Activated CD8-positive, alpha-beta memory T cell treated with anti-CD3 and anti-CD28 coated beads for 48 hours (primary cell): ENCODE measurements at regions not wholly inside any gene's neighbourhood (a gene's known extent, or its start where the extent isn't known, plus 50 kb on each side); places are given as distances from the start of the nearest gene placed in this dataset.

Experiments used
- DNase-seq, 3 experiments: peaks; one replicate each; pipeline ENCODE4 v3.0.0-alpha.2; 2020; ENCODE audit warnings: low read depth in 2 of 3, low spot score in 2 of 3

- DNase-seq = no peak
Observed at GRCh38 chr1:209304166-209304565, 279.3 kb upstream of the CAMK1G start.

GRCh38 chr1:209305221-209305954 lies 278.1 kb upstream of the CAMK1G start:
- no peak for DNase-seq

- no peak for DNase-seq
Observed at GRCh38 chr1:209307846-209308245, 275.7 kb upstream of the CAMK1G start.

- DNase-seq = no peak
Observed at GRCh38 chr1:209309198-209309597, 274.3 kb upstream of the CAMK1G start.

- DNase-seq = no peak
Observed at GRCh38 chr1:209311770-209312169, 271.7 kb upstream of the CAMK1G start.

GRCh38 chr1:209316929-209317328 lies 266.6 kb upstream of the CAMK1G start:
- DNase-seq = no peak

GRCh38 chr1:209318181-209319056 lies 265.1 kb upstream of the CAMK1G start:
- DNase-seq = no peak

- no peak for DNase-seq
Observed at GRCh38 chr1:209319057-209319432, 264.5 kb upstream of the CAMK1G start.

- DNase-seq = no peak
Observed at GRCh38 chr1:209319549-209319948, 264.0 kb upstream of the CAMK1G start.

- no peak for DNase-seq
Observed at GRCh38 chr1:209323743-209324142, 259.8 kb upstream of the CAMK1G start.

- no peak for DNase-seq
Observed at GRCh38 chr1:209324901-209325871, 258.3 kb upstream of the CAMK1G start.

- no peak for DNase-seq
Observed at GRCh38 chr1:209326076-209326475, 257.4 kb upstream of the CAMK1G start.

- DNase-seq = no peak
Observed at GRCh38 chr1:209326831-209327230, 256.7 kb upstream of the CAMK1G start.

- DNase-seq = no peak
Observed at GRCh38 chr1:209328196-209328595, 255.3 kb upstream of the CAMK1G start.

GRCh38 chr1:209335178-209335577 lies 248.3 kb upstream of the CAMK1G start:
- no peak for DNase-seq

- no peak for DNase-seq
Observed at GRCh38 chr1:209341146-209341545, 242.4 kb upstream of the CAMK1G start.

- no peak for DNase-seq
Observed at GRCh38 chr1:209341673-209342420, 241.7 kb upstream of the CAMK1G start.

- DNase-seq = no peak
Observed at GRCh38 chr1:209342441-209343175, 240.9 kb upstream of the CAMK1G start.

- no peak for DNase-seq
Observed at GRCh38 chr1:209343511-209343910, 240.0 kb upstream of the CAMK1G start.

- no peak for DNase-seq
Observed at GRCh38 chr1:209344156-209344555, 239.4 kb upstream of the CAMK1G start.
